SKM-1 (cell line): ENCODE measurements at regions not wholly inside any gene's neighbourhood (a gene's known extent, or its start where the extent isn't known, plus 50 kb on each side); places are given as distances from the start of the nearest gene placed in this dataset.
"Not testable (repeated sequence)": the region's sequence is repeated elsewhere in the genome, so short reads cannot be mapped to it uniquely, and the experiment has no call there.

Experiments
- DNase-seq: peaks from one replicate; lab custom pipeline; 2025; ENCODE audit not compliant: unreplicated experiment; lab: John Stamatoyannopoulos, UW

GRCh38 chr18:35868915-35869314 lies 103.6 kb upstream of the RMP24 start:
- no peak for DNase-seq

- no peak for DNase-seq
Observed at GRCh38 chr18:35871337-35871736, 101.1 kb upstream of the RMP24 start.

GRCh38 chr18:35875566-35875965 lies 96.9 kb upstream of the RMP24 start:
- no peak for DNase-seq

- no peak for DNase-seq
Observed at GRCh38 chr18:35876243-35876642, 96.2 kb upstream of the RMP24 start.

- DNase-seq, result no peak
Observed at GRCh38 chr18:35880788-35881455, 91.6 kb upstream of the RMP24 start.

- DNase-seq, result no peak
Observed at GRCh38 chr18:35888329-35888728, 84.2 kb upstream of the RMP24 start.

GRCh38 chr18:35889677-35890076 lies 82.8 kb upstream of the RMP24 start:
- no peak for DNase-seq

- no peak for DNase-seq
Observed at GRCh38 chr18:35890323-35890722, 82.2 kb upstream of the RMP24 start.

- no peak for DNase-seq
Observed at GRCh38 chr18:35892118-35892517, 80.4 kb upstream of the RMP24 start.

- not testable (repeated sequence) for DNase-seq
Observed at GRCh38 chr18:35897481-35897880, 75.0 kb upstream of the RMP24 start.

GRCh38 chr18:35904389-35905037 lies 68.0 kb upstream of the RMP24 start:
- DNase-seq, result no peak

- DNase-seq, result no peak
Observed at GRCh38 chr18:35905436-35905835, 67.0 kb upstream of the RMP24 start.

- DNase-seq, result not testable (repeated sequence)
Observed at GRCh38 chr18:35906291-35906690, 66.2 kb upstream of the RMP24 start.

- no peak for DNase-seq
Observed at GRCh38 chr18:35910327-35910726, 62.2 kb upstream of the RMP24 start.

GRCh38 chr18:35912332-35912731 lies 60.1 kb upstream of the RMP24 start:
- peak; percentile 61 for DNase-seq

- DNase-seq, result no peak
Observed at GRCh38 chr18:35915056-35915455, 57.4 kb upstream of the RMP24 start.

GRCh38 chr18:35917043-35917442 lies 55.4 kb upstream of the RMP24 start:
- DNase-seq, result no peak

GRCh38 chr18:35918564-35918963 lies 53.9 kb upstream of the RMP24 start:
- no peak for DNase-seq

- no peak for DNase-seq
Observed at GRCh38 chr18:35919179-35919578, 53.3 kb upstream of the RMP24 start.

- DNase-seq, result no peak
Observed at GRCh38 chr18:35920623-35921022, 51.9 kb upstream of the RMP24 start.
